GM23248 (cell line): ENCODE measurements at regions not wholly inside any gene's neighbourhood (a gene's known extent, or its start where the extent isn't known, plus 50 kb on each side); places are given as distances from the start of the nearest gene placed in this dataset.

Experiments used
- EZH2 ChIP-seq: fragments of 200-600 bp; sonication (generic); IDR thresholded peaks from 2 replicates; pipeline ENCODE4 v1.6.1; 2018; ENCODE audit warnings: antibody characterized with exemption, mild to moderate bottlenecking; ENCODE audit not compliant: insufficient read depth, poor library complexity, severe bottlenecking
- EZH2phosphoT487 ChIP-seq: fragments of 200-600 bp; sonication (generic); IDR thresholded peaks from 2 replicates; pipeline ENCODE4 v1.6.1; 2018; ENCODE audit warnings: antibody characterized with exemption, moderate library complexity, mild to moderate bottlenecking, low read depth; ENCODE audit not compliant: insufficient read depth

- no peak for TF ChIP-seq EZH2
- TF ChIP-seq EZH2phosphoT487, result no peak
Measured at GRCh38 chr20:54995011-54995410, 519.6 kb downstream of the DOK5 start.
